ENCODE measurements at regions not wholly inside any gene's neighbourhood (a gene's known extent, or its start where the extent isn't known, plus 50 kb on each side); places are given as distances from the start of the nearest gene placed in this dataset.

GRCh38 chr2:191512216-191512835, 165.6 kb upstream of the NABP1 start:
- no peak for ATAC-seq (ENCODE audit: poor library complexity)
- Histone ChIP-seq H3K4me3 (ENCODE audit: low read length) (no peak overlapping the region), H3K4me1 (ENCODE audit: insufficient read depth, low read length) (no peaks in the 10 kb centered on the region), H3K36me3 (ENCODE audit: insufficient read depth, low read length) (no peaks in the 10 kb centered on the region), H3K9me3 (ENCODE audit: control insufficient read depth in 1 of 2, insufficient read depth in 1 of 2, low read length in 2 of 2) (no peaks in the 10 kb centered on the region), H3K27ac (ENCODE audit: low read depth in 1 of 2, low read length in 2 of 2) (no peak overlapping the region), H3K27me3 (ENCODE audit: control insufficient read depth in 1 of 2, insufficient read depth in 2 of 2, low read length in 2 of 2) (no peaks in the 10 kb centered on the region)
- TF ChIP-seq, protein P1, sequence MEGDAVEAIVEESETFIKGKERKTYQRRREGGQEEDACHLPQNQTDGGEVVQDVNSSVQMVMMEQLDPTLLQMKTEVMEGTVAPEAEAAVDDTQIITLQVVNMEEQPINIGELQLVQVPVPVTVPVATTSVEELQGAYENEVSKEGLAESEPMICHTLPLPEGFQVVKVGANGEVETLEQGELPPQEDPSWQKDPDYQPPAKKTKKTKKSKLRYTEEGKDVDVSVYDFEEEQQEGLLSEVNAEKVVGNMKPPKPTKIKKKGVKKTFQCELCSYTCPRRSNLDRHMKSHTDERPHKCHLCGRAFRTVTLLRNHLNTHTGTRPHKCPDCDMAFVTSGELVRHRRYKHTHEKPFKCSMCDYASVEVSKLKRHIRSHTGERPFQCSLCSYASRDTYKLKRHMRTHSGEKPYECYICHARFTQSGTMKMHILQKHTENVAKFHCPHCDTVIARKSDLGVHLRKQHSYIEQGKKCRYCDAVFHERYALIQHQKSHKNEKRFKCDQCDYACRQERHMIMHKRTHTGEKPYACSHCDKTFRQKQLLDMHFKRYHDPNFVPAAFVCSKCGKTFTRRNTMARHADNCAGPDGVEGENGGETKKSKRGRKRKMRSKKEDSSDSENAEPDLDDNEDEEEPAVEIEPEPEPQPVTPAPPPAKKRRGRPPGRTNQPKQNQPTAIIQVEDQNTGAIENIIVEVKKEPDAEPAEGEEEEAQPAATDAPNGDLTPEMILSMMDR (IDR thresholded peaks at IDR 0.05) = no peak
- no peak for DNase-seq
- no peak overlapping the region for H3K4me3 Mint-ChIP-seq
- H3K27ac Mint-ChIP-seq = no peak overlapping the region
- H3K9me3 Mint-ChIP-seq = no peaks in the 10 kb centered on the region
- intact Hi-C loops (cut with DNase I, micrococcal nuclease) = no loop called here
- POLR2A ChIA-PET = no interaction called here
- no peaks in the 10 kb centered on the region for H3K36me3 Mint-ChIP-seq (ENCODE audit: low read depth)
- no peaks in the 10 kb centered on the region for H3K4me1 Mint-ChIP-seq (ENCODE audit: low read depth)
- no peaks in the 10 kb centered on the region for H3K27me3 Mint-ChIP-seq
- CTCF ChIA-PET = interaction anchor here (1.2 kb wide), 1 partner anchor 357 kb away, joined by 5 read pairs; no protein-coding TSS in a partner anchor

DNA sequence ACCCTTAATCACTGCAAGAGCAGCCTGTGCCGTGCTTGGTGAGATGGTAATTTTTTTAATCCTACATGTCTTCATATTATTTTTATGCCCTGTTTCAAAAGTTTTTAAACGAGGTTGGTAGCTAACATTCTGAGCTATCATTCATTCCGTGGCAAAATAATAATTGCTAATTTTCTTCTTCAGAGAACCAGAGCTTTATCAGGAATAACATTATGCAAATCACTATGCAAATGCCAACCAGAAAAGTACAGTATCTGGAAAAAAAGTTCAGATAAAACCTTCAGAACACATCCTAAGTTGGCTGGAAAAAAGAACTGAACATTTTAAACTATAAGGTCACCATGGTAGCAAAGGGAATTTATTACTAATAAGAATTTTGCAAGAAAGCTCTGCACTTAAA, 165.1 kb upstream of the NABP1 start:
- CTCF ChIA-PET = interaction anchor here (1.2 kb wide), 1 partner anchor 357 kb away, joined by 5 read pairs; no protein-coding TSS in a partner anchor
- H3K4me1 Mint-ChIP-seq (ENCODE audit: low read depth) = no peaks in the 10 kb centered on the region
- TF ChIP-seq, protein P1 (IDR thresholded peaks at IDR 0.05) = no peak
- Histone ChIP-seq H3K4me3 (ENCODE audit: low read length) (no peak overlapping the region), H3K27ac (ENCODE audit: low read depth in 1 of 2, low read length in 2 of 2) (no peak overlapping the region), H3K9me3 (ENCODE audit: control insufficient read depth in 1 of 2, insufficient read depth in 1 of 2, low read length in 2 of 2) (no peaks in the 10 kb centered on the region), H3K4me1 (ENCODE audit: insufficient read depth, low read length) (no peaks in the 10 kb centered on the region), H3K36me3 (ENCODE audit: insufficient read depth, low read length) (no peaks in the 10 kb centered on the region), H3K27me3 (ENCODE audit: control insufficient read depth in 1 of 2, insufficient read depth in 2 of 2, low read length in 2 of 2) (no peaks in the 10 kb centered on the region)
- intact Hi-C loops (cut with DNase I, micrococcal nuclease) = no loop called here
- POLR2A ChIA-PET = no interaction called here
- H3K9me3 Mint-ChIP-seq = no peaks in the 10 kb centered on the region
- H3K27me3 Mint-ChIP-seq = no peaks in the 10 kb centered on the region
- H3K36me3 Mint-ChIP-seq (ENCODE audit: low read depth) = no peaks in the 10 kb centered on the region
- no peak for ATAC-seq (ENCODE audit: poor library complexity)
- H3K27ac Mint-ChIP-seq = no peak overlapping the region
- H3K4me3 Mint-ChIP-seq = no peak overlapping the region
- no peak for DNase-seq

GRCh38 chr2:191514613-191515012, 163.3 kb upstream of the NABP1 start:
- H3K36me3 Mint-ChIP-seq (ENCODE audit: low read depth) = no peaks in the 10 kb centered on the region
- TF ChIP-seq, protein P1 (IDR thresholded peaks at IDR 0.05) = no peak

More at GRCh38 chr2:191514613-191515012, 163.3 kb upstream of the NABP1 start:
- Mint-ChIP-seq H3K27me3 (no peaks in the 10 kb centered on the region), H3K4me3 (no peak overlapping the region), H3K9me3 (no peaks in the 10 kb centered on the region), H3K4me1 (ENCODE audit: low read depth) (no peaks in the 10 kb centered on the region), H3K27ac (no peak overlapping the region)
- H3K9me3 ChIP-seq (ENCODE audit: control insufficient read depth in 1 of 2, insufficient read depth in 1 of 2, low read length in 2 of 2) = no peaks in the 10 kb centered on the region
- no peak for DNase-seq
- no peak overlapping the region for H3K27ac ChIP-seq (ENCODE audit: low read depth in 1 of 2, low read length in 2 of 2)
- intact Hi-C loops (cut with DNase I, micrococcal nuclease) = no loop called here
- ChIA-PET POLR2A (no interaction called here), CTCF (no interaction called here)
- no peak overlapping the region for H3K4me3 ChIP-seq (ENCODE audit: low read length)
- H3K4me1 ChIP-seq (ENCODE audit: insufficient read depth, low read length) = no peaks in the 10 kb centered on the region
- no peak for ATAC-seq (ENCODE audit: poor library complexity)
- no peaks in the 10 kb centered on the region for H3K36me3 ChIP-seq (ENCODE audit: insufficient read depth, low read length)
- H3K27me3 ChIP-seq (ENCODE audit: control insufficient read depth in 1 of 2, insufficient read depth in 2 of 2, low read length in 2 of 2) = no peaks in the 10 kb centered on the region

Measured in CD4-positive, alpha-beta T cell (primary cell).